Thyroid gland (tissue), 4 donors: ENCODE measurements at regions not wholly inside any gene's neighbourhood (a gene's known extent, or its start where the extent isn't known, plus 50 kb on each side); places are given as distances from the start of the nearest gene placed in this dataset.

Experiments
- CTCF ChIP-seq, 6 experiments: fragments of 200-600 bp in 3 of 6; fragments of 450-650 bp in 3 of 6; sonication (generic) in 3 of 6; IDR thresholded peaks; one replicate each; pipeline ENCODE4 v1.5.1; 2016 to 2019; ENCODE audit warnings: antibody characterized with exemption in 6 of 6, mild to moderate bottlenecking in 2 of 6, inconsistent platforms in 1 of 6, moderate library complexity in 1 of 6
- POLR2A ChIP-seq, 2 donors: fragments of 450-650 bp; IDR thresholded peaks; one replicate each; pipeline ENCODE4 v1.6.1; 2017; ENCODE audit warnings: antibody characterized with exemption in 2 of 2, mild to moderate bottlenecking in 2 of 2, moderate library complexity in 1 of 2

- TF ChIP-seq POLR2A (IDR thresholded peaks at IDR 0.05) (no peak), CTCF (IDR thresholded peaks at IDR 0.05) (no peak)
Measured at GRCh38 chr10:3588346-3588745, 196.7 kb downstream of the KLF6 start.
